ENCODE measurements at regions not wholly inside any gene's neighbourhood (a gene's known extent, or its start where the extent isn't known, plus 50 kb on each side); places are given as distances from the start of the nearest gene placed in this dataset.
A peak's percentile ranks its signal among the peaks of the same experiment; 100 is the strongest.

GRCh38 chr1:37174876-37175275 is 140.6 kb upstream of the GRIK3 start:
- no peak for DNase-seq (ENCODE audit: extremely low spot score)
- TF ChIP-seq CTCF (IDR thresholded peaks at IDR 0.05; ENCODE audit: control extremely low read depth, extremely low read depth, low read depth, missing control alignments) = no peak
- CTCF ChIA-PET = interaction anchor here (1.0 to 2.8 kb wide), 5 partner anchors 9 to 399 kb away, joined by 3 to 8 read pairs (median 3); no protein-coding TSS in a partner anchor
- POLR2A ChIA-PET = no interaction called here

GRCh38 chr1:37175666-37176215 is 141.4 kb upstream of the GRIK3 start:
- CTCF ChIA-PET = interaction anchor here (0.9 to 2.8 kb wide), 4 partner anchors 8 to 469 kb away, joined by 3 to 8 read pairs (median 3); no protein-coding TSS in a partner anchor
- DNase-seq (ENCODE audit: extremely low spot score) = no peak
- TF ChIP-seq CTCF (IDR thresholded peaks at IDR 0.05; ENCODE audit: control extremely low read depth, extremely low read depth, low read depth, missing control alignments) = no peak
- POLR2A ChIA-PET = no interaction called here

GRCh38 chr1:37176269-37176668 is 142.0 kb upstream of the GRIK3 start:
- POLR2A ChIA-PET = no interaction called here
- TF ChIP-seq CTCF (IDR thresholded peaks at IDR 0.05; ENCODE audit: control extremely low read depth, extremely low read depth, low read depth, missing control alignments) = no peak
- no peak for DNase-seq (ENCODE audit: extremely low spot score)
- CTCF ChIA-PET = interaction anchor here (0.9 to 1.5 kb wide), 2 partner anchors 135 to 470 kb away, joined by 3 read pairs; no protein-coding TSS in a partner anchor

- ChIA-PET CTCF (interaction anchor here (1.2 to 1.5 kb wide), 2 partner anchors 11 to 471 kb away, joined by 3 to 4 read pairs; no protein-coding TSS in a partner anchor), POLR2A (no interaction called here)
- TF ChIP-seq CTCF (IDR thresholded peaks at IDR 0.05; ENCODE audit: control extremely low read depth, extremely low read depth, low read depth, missing control alignments) = peak; percentile 18
- peak; percentile 30 for DNase-seq (ENCODE audit: extremely low spot score)
Observed at GRCh38 chr1:37177230-37177864, 143.0 kb upstream of the GRIK3 start.

- DNase-seq (ENCODE audit: extremely low spot score) = no peak
- ChIA-PET POLR2A (no interaction called here), CTCF (interaction anchor here (1.8 kb wide), 1 partner anchor 11 kb away, joined by 7 read pairs; no protein-coding TSS in a partner anchor)
- no peak for TF ChIP-seq CTCF (IDR thresholded peaks at IDR 0.05; ENCODE audit: control extremely low read depth, extremely low read depth, low read depth, missing control alignments)
Observed at GRCh38 chr1:37181425-37181824, 147.1 kb upstream of the GRIK3 start.

GRCh38 chr1:37184789-37185188 is 150.5 kb upstream of the GRIK3 start:
- no peak for TF ChIP-seq CTCF (IDR thresholded peaks at IDR 0.05; ENCODE audit: control extremely low read depth, extremely low read depth, low read depth, missing control alignments)
- POLR2A ChIA-PET = no interaction called here

More at GRCh38 chr1:37184789-37185188, 150.5 kb upstream of the GRIK3 start:
- no peak for DNase-seq (ENCODE audit: extremely low spot score)
- CTCF ChIA-PET = interaction anchor here (2.3 kb wide), 1 partner anchor 11 kb away, joined by 8 read pairs; no protein-coding TSS in a partner anchor
